ENCODE measurements at regions not wholly inside any gene's neighbourhood (a gene's known extent, or its start where the extent isn't known, plus 50 kb on each side); places are given as distances from the start of the nearest gene placed in this dataset.
"Not testable (repeated sequence)": the region's sequence is repeated elsewhere in the genome, so short reads cannot be mapped to it uniquely, and the experiment has no call there.

GRCh38 chr13:21889651-21890050, 218.8 kb downstream of the FGF9 start:
- Mint-ChIP-seq H3K27me3 (ENCODE audit: insufficient read depth) (no peaks in the 10 kb centered on the region), H3K9me3 (no peaks in the 10 kb centered on the region), H3K36me3 (ENCODE audit: low read depth) (no peaks in the 10 kb centered on the region), H3K27ac (no peak overlapping the region), H3K4me1 (peaks cover 2% of the 10 kb centered on the region), H3K4me3 (no peak overlapping the region)
- H3K4me1 ChIP-seq (ENCODE audit: control insufficient read depth, insufficient read depth, low read length) = peaks cover 2% of the 10 kb centered on the region
- 93 to 100% methylated on average over 2 to 3 of the region's 5 CpGs for WGBS, 2 experiments (ENCODE audit: insufficient coverage in 1 of 2, insufficient read length in 1 of 2)
- TF ChIP-seq, protein P1, sequence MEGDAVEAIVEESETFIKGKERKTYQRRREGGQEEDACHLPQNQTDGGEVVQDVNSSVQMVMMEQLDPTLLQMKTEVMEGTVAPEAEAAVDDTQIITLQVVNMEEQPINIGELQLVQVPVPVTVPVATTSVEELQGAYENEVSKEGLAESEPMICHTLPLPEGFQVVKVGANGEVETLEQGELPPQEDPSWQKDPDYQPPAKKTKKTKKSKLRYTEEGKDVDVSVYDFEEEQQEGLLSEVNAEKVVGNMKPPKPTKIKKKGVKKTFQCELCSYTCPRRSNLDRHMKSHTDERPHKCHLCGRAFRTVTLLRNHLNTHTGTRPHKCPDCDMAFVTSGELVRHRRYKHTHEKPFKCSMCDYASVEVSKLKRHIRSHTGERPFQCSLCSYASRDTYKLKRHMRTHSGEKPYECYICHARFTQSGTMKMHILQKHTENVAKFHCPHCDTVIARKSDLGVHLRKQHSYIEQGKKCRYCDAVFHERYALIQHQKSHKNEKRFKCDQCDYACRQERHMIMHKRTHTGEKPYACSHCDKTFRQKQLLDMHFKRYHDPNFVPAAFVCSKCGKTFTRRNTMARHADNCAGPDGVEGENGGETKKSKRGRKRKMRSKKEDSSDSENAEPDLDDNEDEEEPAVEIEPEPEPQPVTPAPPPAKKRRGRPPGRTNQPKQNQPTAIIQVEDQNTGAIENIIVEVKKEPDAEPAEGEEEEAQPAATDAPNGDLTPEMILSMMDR (conservative IDR thresholded peaks at IDR 0.05) = no peak
- no peak overlapping the region for H3K4me3 ChIP-seq (ENCODE audit: low read length)
- DNase-seq = no peak
- H3K27me3 ChIP-seq (ENCODE audit: control insufficient read depth, insufficient read depth, low read length, poor library complexity, severe bottlenecking) = no peaks in the 10 kb centered on the region
- H3K9me3 ChIP-seq (ENCODE audit: control insufficient read depth, low read length) = no peaks in the 10 kb centered on the region
- H3K27ac ChIP-seq (ENCODE audit: low read depth, low read length) = no peak overlapping the region
- H3K36me3 ChIP-seq (ENCODE audit: control insufficient read depth, insufficient read depth, low read length) = no peaks in the 10 kb centered on the region
- H3K9ac ChIP-seq (ENCODE audit: extremely low read depth, low read length, poor library complexity, severe bottlenecking) = no peak overlapping the region

DNA sequence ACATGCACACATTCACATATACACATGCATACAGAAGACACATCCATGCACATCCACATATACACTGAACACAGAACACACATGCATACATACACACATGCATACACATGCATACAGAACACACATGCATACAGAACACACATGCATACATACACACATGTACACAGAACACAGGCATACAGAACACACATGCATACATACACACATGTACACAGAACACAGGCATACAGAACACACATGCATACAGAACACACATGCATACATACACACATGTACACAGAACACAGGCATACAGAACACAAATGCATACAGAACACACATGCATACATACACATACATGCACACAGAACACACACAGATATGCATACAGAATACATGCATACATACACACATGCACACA, 219.3 kb downstream of the FGF9 start:
- H3K4me1 Mint-ChIP-seq; DNase-seq; H3K9me3 ChIP-seq (ENCODE audit: control insufficient read depth, low read length); H3K4me3 Mint-ChIP-seq; H3K27me3 ChIP-seq (ENCODE audit: control insufficient read depth, insufficient read depth, low read length, poor library complexity, severe bottlenecking); H3K27me3 Mint-ChIP-seq (ENCODE audit: insufficient read depth); H3K27ac ChIP-seq (ENCODE audit: low read depth, low read length); H3K27ac Mint-ChIP-seq; H3K9ac ChIP-seq (ENCODE audit: extremely low read depth, low read length, poor library complexity, severe bottlenecking); H3K36me3 ChIP-seq (ENCODE audit: control insufficient read depth, insufficient read depth, low read length); H3K9me3 Mint-ChIP-seq; H3K4me1 ChIP-seq (ENCODE audit: control insufficient read depth, insufficient read depth, low read length); H3K4me3 ChIP-seq (ENCODE audit: low read length); H3K36me3 Mint-ChIP-seq (ENCODE audit: low read depth): not testable (repeated sequence)

- TF ChIP-seq, protein P1 (conservative IDR thresholded peaks at IDR 0.05) = no peak
- Histone ChIP-seq H3K27me3 (ENCODE audit: control insufficient read depth, insufficient read depth, low read length, poor library complexity, severe bottlenecking) (no peaks in the 10 kb centered on the region), H3K4me3 (ENCODE audit: low read length) (no peak overlapping the region), H3K9ac (ENCODE audit: extremely low read depth, low read length, poor library complexity, severe bottlenecking) (no peak overlapping the region), H3K9me3 (ENCODE audit: control insufficient read depth, low read length) (no peaks in the 10 kb centered on the region), H3K36me3 (ENCODE audit: control insufficient read depth, insufficient read depth, low read length) (no peaks in the 10 kb centered on the region), H3K4me1 (ENCODE audit: control insufficient read depth, insufficient read depth, low read length) (no peaks in the 10 kb centered on the region), H3K27ac (ENCODE audit: low read depth, low read length) (no peak overlapping the region)
- H3K27me3 Mint-ChIP-seq (ENCODE audit: insufficient read depth) = no peaks in the 10 kb centered on the region
- H3K9me3 Mint-ChIP-seq = no peaks in the 10 kb centered on the region
- no peak for DNase-seq
- no peaks in the 10 kb centered on the region for H3K4me1 Mint-ChIP-seq
- H3K27ac Mint-ChIP-seq = no peak overlapping the region
- no peak overlapping the region for H3K4me3 Mint-ChIP-seq
- H3K36me3 Mint-ChIP-seq (ENCODE audit: low read depth) = no peaks in the 10 kb centered on the region
- WGBS, 2 experiments (ENCODE audit: insufficient coverage in 1 of 2, insufficient read length in 1 of 2) = 93 to 94% methylated on average over 10 of the region's 10 CpGs
Measured at GRCh38 chr13:21894091-21894490, 223.2 kb downstream of the FGF9 start.
